Ishikawa (cell line): ENCODE measurements at regions not wholly inside any gene's neighbourhood (a gene's known extent, or its start where the extent isn't known, plus 50 kb on each side); places are given as distances from the start of the nearest gene placed in this dataset.

Source experiments
- CEBPB ChIP-seq: IDR thresholded peaks from 2 replicates; pipeline ENCODE4 v1.6.1; 2012
- EP300 ChIP-seq: IDR thresholded peaks from 2 replicates; pipeline ENCODE4 v1.6.1; 2012; ENCODE audit warnings: borderline replicate concordance
- FOXM1 ChIP-seq: IDR thresholded peaks from 2 replicates; pipeline ENCODE4 v1.6.1; 2012; ENCODE audit warnings: low read depth, borderline replicate concordance
- NFIC ChIP-seq: IDR thresholded peaks from 2 replicates; pipeline ENCODE4 v1.6.1; 2012
- YY1 ChIP-seq: IDR thresholded peaks from 2 replicates; pipeline ENCODE4 v1.6.1; 2012; ENCODE audit warnings: low read depth

- TF ChIP-seq NFIC (no peak), CEBPB (no peak), FOXM1 (no peak), YY1 (no peak), EP300 (no peak)
These were observed 782.3 kb upstream of the GHITM start for GRCh38 chr10:83357004-83357403.
